Peyer's patch (tissue), 4 donors: ENCODE measurements at regions not wholly inside any gene's neighbourhood (a gene's known extent, or its start where the extent isn't known, plus 50 kb on each side); places are given as distances from the start of the nearest gene placed in this dataset.

Source experiments
- CTCF ChIP-seq, 6 experiments: fragments of 450-650 bp in 4 of 6; fragments of 200-600 bp in 2 of 6; sonication (generic) in 1 of 6; IDR thresholded peaks; one replicate each; pipeline ENCODE4 v1.5.1; 2017 to 2019; ENCODE audit warnings: antibody characterized with exemption in 6 of 6, mild to moderate bottlenecking in 3 of 6, moderate library complexity in 1 of 6
- POLR2A ChIP-seq, 2 donors: fragments of 450-650 bp; IDR thresholded peaks; one replicate each; pipeline ENCODE4 v1.5.1; 2017; ENCODE audit warnings: antibody characterized with exemption in 2 of 2, mild to moderate bottlenecking in 2 of 2, moderate library complexity in 2 of 2

GRCh38 chr1:84078108-84078841, 65.8 kb upstream of the PRKACB start:
- TF ChIP-seq CTCF (IDR thresholded peaks at IDR 0.05) (no peak), POLR2A (IDR thresholded peaks at IDR 0.05) (no peak)
